PFSK-1 (cell line): ENCODE measurements at regions not wholly inside any gene's neighbourhood (a gene's known extent, or its start where the extent isn't known, plus 50 kb on each side); places are given as distances from the start of the nearest gene placed in this dataset.

Experiments used
- FOXP2 ChIP-seq: optimal IDR thresholded peaks from 2 replicates; pipeline ENCODE3; 2011; ENCODE audit warnings: borderline replicate concordance, control low read depth, inconsistent platforms; ENCODE audit not compliant: insufficient read depth; ENCODE audit errors: extremely low read length, extremely low read depth
- POLR2AphosphoS5 ChIP-seq: IDR thresholded peaks from 2 replicates; pipeline ENCODE4 v1.6.1; 2012; ENCODE audit warnings: low read depth, mild to moderate bottlenecking, control low read depth, low read length, moderate library complexity
- SIN3A ChIP-seq: IDR thresholded peaks from 2 replicates; pipeline ENCODE4 v1.6.1; 2012; ENCODE audit warnings: mild to moderate bottlenecking, low read length, moderate library complexity, borderline replicate concordance; ENCODE audit not compliant: insufficient read depth
- TAF1 ChIP-seq: IDR thresholded peaks from 2 replicates; pipeline ENCODE4 v1.6.1; 2012; ENCODE audit warnings: low read length, control low read depth, borderline replicate concordance; ENCODE audit not compliant: insufficient read depth
- TF ChIP-seq, protein P1 (sequence below), 2 experiments: IDR thresholded peaks; 2 replicates each; pipeline versions ENCODE4 v1.6.1 to v1.8.0; 2011 to 2012; ENCODE audit warnings: low read depth in 2 of 2, low read length in 2 of 2, control low read depth in 1 of 2, inconsistent platforms in 1 of 2, mild to moderate bottlenecking in 1 of 2, moderate library complexity in 1 of 2; ENCODE audit not compliant: insufficient read depth in 1 of 2

DNA sequence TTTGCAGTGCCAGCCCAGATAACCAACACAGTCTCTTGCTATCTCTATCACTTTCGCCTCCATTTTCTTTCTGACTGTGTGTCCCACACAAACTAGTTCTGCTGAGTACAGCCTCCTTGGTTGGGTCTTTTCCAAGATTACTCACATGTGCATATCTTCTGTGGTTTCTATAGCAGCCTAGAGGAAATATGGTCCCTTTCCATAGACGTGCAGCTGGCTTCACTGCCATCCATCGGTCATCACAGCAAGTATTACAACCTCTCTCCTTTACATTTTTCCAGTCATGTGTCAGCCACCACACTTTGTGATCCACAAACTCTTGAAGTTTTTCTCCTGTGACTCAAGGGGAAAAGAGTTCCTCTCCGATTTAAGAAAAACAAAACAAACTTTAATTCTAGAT, 893.4 kb upstream of the ADGRL4 start:
- TF ChIP-seq POLR2AphosphoS5 (no peak), TAF1 (no peak), SIN3A (no peak), FOXP2 (no peak)
- TF ChIP-seq, protein P1, sequence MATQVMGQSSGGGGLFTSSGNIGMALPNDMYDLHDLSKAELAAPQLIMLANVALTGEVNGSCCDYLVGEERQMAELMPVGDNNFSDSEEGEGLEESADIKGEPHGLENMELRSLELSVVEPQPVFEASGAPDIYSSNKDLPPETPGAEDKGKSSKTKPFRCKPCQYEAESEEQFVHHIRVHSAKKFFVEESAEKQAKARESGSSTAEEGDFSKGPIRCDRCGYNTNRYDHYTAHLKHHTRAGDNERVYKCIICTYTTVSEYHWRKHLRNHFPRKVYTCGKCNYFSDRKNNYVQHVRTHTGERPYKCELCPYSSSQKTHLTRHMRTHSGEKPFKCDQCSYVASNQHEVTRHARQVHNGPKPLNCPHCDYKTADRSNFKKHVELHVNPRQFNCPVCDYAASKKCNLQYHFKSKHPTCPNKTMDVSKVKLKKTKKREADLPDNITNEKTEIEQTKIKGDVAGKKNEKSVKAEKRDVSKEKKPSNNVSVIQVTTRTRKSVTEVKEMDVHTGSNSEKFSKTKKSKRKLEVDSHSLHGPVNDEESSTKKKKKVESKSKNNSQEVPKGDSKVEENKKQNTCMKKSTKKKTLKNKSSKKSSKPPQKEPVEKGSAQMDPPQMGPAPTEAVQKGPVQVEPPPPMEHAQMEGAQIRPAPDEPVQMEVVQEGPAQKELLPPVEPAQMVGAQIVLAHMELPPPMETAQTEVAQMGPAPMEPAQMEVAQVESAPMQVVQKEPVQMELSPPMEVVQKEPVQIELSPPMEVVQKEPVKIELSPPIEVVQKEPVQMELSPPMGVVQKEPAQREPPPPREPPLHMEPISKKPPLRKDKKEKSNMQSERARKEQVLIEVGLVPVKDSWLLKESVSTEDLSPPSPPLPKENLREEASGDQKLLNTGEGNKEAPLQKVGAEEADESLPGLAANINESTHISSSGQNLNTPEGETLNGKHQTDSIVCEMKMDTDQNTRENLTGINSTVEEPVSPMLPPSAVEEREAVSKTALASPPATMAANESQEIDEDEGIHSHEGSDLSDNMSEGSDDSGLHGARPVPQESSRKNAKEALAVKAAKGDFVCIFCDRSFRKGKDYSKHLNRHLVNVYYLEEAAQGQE (IDR thresholded peaks at IDR 0.05; ENCODE audit: insufficient read depth in 1 of 2, low read depth in 2 of 2, low read length in 2 of 2), result no peak
